HL-60/S4 treated with phorbol 12-myristate 13-acetate at 8.2 ng/mL for 4 days and 3 days (cell line): ENCODE measurements at regions not wholly inside any gene's neighbourhood (a gene's known extent, or its start where the extent isn't known, plus 50 kb on each side); places are given as distances from the start of the nearest gene placed in this dataset.

Experiments
- in situ Hi-C: fragments of 300-500 bp; cut with MboI; formaldehyde crosslinking; loops from 2 replicates; pipeline ENCODE4 v1.15.0; 2022; ENCODE audit warnings: low sequenced_read_pairs

- in situ Hi-C loops = no loop called here
Measured at GRCh38 chr7:17722798-17723197, 217.5 kb downstream of the SNX13 start.

GRCh38 chr7:17725821-17726220 lies 214.5 kb downstream of the SNX13 start:
- in situ Hi-C loops = no loop called here

DNA sequence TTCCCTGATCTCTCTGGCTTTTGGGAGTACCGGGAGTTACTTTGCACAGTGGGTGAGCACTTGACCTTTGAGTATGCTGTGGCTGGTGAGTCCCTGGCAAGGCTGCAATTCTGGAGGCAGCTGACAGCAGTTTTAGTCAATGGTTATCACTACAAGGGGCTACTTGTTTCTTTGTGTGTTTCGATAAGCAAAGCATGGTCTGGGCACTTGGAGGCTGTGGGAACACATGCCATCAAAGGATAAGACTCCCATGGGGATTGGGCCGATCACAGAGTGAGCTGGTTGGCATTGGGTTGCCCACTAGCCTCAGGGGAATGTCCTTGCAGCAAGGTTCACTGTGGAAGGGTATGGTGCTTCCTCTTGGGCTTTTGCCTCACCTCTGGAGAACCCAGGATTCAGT lies 208.2 kb downstream of the SNX13 start:
- in situ Hi-C loops = no loop called here
